HG02970 (cell line): ENCODE measurements at regions not wholly inside any gene's neighbourhood (a gene's known extent, or its start where the extent isn't known, plus 50 kb on each side); places are given as distances from the start of the nearest gene placed in this dataset.
"Not testable (repeated sequence)": the region's sequence is repeated elsewhere in the genome, so short reads cannot be mapped to it uniquely, and the experiment has no call there.

Source experiments
- ATAC-seq: cut with Tn5 transposase; IDR thresholded peaks from one replicate; pipeline ENCODE4 v1.9.1; 2021; ENCODE audit warnings: mild to moderate bottlenecking, moderate library complexity, moderate number of reproducible peaks; ENCODE audit not compliant: unreplicated experiment, low FRiP score

DNA sequence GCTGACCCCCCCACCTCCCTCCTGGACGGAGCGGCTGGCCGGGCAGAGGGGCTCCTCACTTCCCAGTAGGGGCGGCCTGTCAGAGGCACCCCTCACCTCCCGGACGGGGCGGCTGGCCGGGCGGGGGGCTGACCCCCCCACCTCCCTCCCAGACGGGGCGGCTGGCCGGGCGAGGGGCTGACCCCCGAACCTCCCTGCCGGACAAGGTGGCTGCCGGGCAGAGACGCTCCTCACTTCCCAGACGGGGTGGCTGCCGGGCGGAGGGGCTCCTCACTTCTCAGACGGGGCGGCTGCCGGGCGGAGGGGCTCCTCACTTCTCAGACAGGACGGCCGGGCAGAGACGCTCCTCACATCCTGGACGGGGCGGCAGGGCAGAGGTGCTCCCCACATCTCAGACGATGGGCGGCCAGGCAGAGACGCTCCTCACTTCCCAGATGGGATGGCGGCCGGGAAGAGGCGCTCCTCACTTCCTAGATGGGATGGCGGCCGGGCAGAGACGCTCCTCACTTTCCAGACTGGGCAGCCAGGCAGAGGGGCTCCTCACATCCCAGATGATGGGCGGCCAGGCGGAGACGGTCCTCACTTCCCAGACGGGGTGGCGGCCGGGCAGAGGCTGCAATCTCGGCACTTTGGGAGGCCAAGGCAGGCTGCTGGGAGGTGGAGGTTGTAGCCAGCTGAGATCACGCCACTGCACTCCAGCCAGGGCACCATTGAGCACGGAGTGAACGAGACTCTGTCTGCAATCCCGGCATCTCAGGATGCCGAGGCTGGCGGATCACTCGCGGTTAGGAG is 66.2 kb upstream of the PAPPA2 start:
- not testable (repeated sequence) for ATAC-seq

GRCh38 chr1:176391621-176392020 is 71.4 kb upstream of the PAPPA2 start:
- no peak for ATAC-seq

DNA sequence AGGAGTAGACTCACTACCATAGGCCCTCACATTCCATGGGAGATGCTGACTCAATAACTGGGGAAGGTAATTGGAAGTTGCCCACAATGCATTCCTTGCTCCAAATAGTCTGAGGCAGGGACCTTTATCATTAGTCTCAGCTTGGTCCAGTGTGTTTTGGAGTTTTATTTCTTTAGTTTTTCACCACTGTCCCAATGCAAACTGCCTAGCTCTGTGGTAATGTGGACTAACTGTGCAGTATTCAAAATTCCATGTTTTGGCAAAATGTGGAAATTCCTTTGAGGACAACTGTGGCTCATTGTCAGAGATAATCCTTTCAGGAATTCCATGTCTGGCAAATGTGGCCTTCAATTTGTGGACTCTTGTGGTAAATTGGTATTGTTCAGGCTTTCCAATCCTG is 78.1 kb upstream of the PAPPA2 start:
- ATAC-seq = no peak

GRCh38 chr1:176382163-176382562 is 80.8 kb upstream of the PAPPA2 start:
- ATAC-seq = no peak

GRCh38 chr1:176379626-176380339 is 83.2 kb upstream of the PAPPA2 start:
- no peak for ATAC-seq

- peak; percentile 78 for ATAC-seq
Measured at GRCh38 chr1:176374967-176375569, 87.9 kb upstream of the PAPPA2 start.

- no peak for ATAC-seq
Measured at GRCh38 chr1:176364236-176364905, 98.6 kb upstream of the PAPPA2 start.

DNA sequence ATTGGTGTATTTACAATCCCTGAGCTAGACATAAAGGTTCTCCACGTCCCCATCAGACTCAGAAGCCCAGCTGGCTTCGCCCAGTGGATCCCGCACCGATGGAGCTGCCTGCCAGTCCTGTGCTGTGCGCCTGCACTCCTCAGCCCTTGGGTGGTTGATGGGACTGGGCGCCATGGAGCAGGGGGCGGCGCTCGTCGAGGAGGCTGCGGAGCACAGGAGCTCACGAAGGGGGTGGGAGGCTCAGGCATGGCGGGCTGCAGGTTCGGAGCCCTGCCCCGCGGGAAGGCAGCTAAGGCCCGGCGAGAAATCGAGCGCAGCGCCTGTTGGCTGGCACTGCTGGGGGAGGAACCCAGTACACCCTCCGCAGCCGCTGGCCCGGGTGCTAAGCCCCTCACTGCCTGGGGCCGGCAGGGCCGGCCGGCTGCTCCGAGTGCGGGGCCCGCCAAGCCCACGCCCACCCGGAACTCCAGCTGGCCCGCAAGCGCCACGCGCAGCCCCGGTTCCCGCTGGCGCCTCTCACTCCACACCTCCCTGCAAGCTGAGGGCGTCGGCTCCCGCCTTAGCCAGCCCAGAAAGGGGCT is 113.8 kb upstream of the PAPPA2 start:
- not testable (repeated sequence) for ATAC-seq

GRCh38 chr1:176341656-176342055 is 121.3 kb upstream of the PAPPA2 start:
- no peak for ATAC-seq

DNA sequence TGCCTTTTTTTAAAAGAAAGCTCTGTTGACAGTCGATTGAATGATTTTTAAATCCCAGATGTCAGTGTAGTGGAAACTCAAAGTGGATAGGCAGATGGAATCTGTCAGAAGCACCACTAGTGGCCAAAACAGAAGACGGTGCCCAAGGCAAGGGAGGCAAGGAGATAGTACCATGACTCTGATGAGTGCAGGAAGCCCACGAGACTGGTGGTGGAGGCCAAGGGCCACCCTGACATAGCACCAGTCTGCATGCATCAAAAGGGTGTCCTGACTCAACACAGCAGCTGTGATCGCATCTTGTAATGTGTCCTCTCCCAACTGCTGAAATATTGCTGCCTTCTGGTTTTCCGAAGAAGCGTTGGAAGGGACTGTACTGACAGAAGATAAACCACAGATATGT is 124.1 kb upstream of the PAPPA2 start:
- no peak for ATAC-seq

DNA sequence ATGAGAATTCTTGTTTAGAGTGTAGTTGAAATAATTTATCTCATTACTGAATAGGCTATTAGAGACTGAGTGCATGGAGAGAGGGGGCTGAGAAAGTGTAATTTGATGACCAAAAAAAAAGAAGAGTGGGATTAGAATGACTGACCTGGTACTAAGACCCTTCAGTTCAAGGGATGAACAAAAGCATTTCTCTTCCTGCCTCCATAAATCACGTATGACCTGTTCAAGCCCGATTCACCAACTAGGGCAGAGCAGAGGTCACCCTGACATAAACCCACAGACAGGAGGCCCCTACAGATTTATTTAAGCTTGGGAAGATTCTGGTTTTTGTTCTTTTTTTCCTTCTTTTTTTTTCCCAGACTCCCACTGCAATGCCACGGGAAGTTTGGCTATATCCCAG is 123.7 kb upstream of the COP1 start:
- ATAC-seq = no peak

DNA sequence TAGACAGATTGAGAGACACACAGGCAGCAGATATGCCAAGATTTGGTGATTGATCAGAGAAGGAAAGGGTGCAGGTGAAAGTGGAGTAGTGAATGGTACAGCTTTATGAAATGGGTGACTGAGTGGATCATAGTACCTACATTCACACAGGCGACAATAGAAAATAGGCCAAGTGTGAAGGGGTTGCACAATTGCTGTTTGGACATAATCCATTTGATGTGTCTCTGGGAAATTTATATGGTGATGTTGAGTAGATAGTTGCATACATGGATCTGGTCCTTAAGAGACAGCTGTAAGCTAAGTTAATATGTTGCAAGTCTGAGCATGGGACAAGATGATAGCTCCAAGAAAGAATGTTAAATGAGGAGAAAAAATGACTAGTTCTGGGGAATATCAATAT is 118.6 kb upstream of the COP1 start:
- ATAC-seq = no peak

DNA sequence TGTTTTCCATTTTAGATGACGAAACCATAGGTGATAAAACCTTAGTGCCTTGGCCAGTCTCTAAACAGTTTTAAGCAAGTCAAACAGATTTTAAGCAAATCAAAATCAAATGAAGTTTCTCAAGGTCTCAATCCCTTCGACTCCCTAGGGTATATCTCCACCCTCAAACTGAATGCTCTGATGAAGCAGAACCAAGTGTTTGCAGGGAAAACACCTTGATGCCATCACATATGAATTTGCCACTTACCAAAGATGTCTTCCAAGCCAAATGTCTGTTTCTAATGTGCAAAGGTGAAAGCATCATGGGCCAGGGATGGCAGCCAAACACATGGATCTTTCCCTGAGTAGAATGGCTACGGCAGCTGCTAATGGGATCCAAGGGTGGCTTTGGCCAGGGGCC is 116.4 kb upstream of the COP1 start:
- ATAC-seq = no peak

DNA sequence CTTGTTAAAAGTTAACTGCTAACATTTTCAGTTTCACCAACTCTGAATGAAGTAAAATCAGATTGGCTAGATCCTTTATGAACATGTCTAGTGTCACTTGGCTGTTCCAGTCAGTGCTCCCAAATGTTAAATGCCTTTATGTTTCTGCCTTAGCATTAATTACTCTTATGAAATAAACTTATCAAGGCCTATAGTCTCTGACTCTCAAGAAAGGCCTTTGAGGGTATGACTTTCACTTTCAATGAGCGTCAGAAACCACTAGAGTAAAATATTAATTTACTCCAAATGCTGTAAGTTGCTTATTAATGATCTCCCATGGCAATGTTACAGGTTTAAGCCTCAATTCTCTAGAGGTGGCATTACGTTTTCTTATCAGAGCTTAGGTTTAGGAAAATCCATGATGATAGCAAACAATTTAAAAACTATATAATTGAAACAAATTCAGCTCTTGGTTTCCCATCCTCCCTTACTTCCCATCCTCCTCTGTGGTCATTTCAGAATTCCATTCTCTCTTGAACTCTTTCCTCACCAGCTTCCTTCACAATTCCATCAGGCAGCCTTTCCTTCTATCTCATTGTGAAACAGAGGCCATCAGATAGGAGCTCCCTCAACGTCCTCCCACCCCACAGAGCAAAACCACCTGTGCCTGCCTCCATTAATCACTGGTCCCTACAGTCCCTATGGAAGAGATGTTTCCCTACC is 108.6 kb upstream of the COP1 start:
- peak; percentile 62 for ATAC-seq

DNA sequence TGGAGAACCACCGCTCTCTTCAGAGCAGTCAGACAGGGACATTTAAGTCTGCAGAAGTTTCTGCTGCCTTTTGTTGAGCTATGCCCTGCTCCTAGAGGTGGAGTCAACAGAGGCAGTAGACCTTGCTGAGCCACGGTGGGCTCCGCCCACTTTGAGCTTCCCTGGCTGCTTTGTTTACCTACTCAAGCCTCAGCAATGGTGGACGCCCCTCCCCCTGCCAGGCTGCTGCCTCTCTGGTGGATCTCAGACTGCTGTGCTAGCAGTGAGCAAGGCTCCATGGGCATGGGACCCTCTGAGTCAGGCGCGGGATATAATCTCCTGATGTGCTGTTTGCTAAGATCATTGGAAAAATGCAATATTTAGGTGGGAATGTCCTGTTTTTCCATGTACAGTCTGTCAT is 89.5 kb upstream of the COP1 start:
- not testable (repeated sequence) for ATAC-seq

- no peak for ATAC-seq
Measured at GRCh38 chr1:176285996-176286395, 78.9 kb upstream of the COP1 start.

GRCh38 chr1:176271572-176271971 is 64.5 kb upstream of the COP1 start:
- ATAC-seq = no peak
